Trophoblast cell (in vitro differentiated cells and primary cell): ENCODE measurements at regions not wholly inside any gene's neighbourhood (a gene's known extent, or its start where the extent isn't known, plus 50 kb on each side); places are given as distances from the start of the nearest gene placed in this dataset.

Experiments used
- DNase-seq, 2 donors: peaks; one replicate each; pipeline ENCODE4 v3.0.0-alpha.2; 2016
- H2AFZ ChIP-seq: 2 replicates; pipeline ENCODE4 v1.6.1; 2013; ENCODE audit warnings: low read length, moderate library complexity, mild to moderate bottlenecking; ENCODE audit not compliant: insufficient read depth, poor library complexity
- H2AK5ac ChIP-seq: 2 replicates; pipeline ENCODE4 v1.6.1; 2013; ENCODE audit warnings: mild to moderate bottlenecking, low read length
- H2BK120ac ChIP-seq: 2 replicates; pipeline ENCODE4 v1.6.1; 2013; ENCODE audit warnings: low read length, mild to moderate bottlenecking, moderate library complexity; ENCODE audit not compliant: insufficient read depth, poor library complexity
- H2BK12ac ChIP-seq: 2 replicates; pipeline ENCODE4 v1.6.1; 2013; ENCODE audit warnings: mild to moderate bottlenecking, low read length, moderate library complexity
- H2BK5ac ChIP-seq: 2 replicates; pipeline ENCODE4 v1.6.1; 2013; ENCODE audit warnings: low read length, low read depth, moderate library complexity, mild to moderate bottlenecking; ENCODE audit not compliant: poor library complexity
- H3K14ac ChIP-seq: 2 replicates; pipeline ENCODE4 v1.6.1; 2013; ENCODE audit warnings: mild to moderate bottlenecking, low read length
- H3K18ac ChIP-seq: 2 replicates; pipeline ENCODE4 v1.6.1; 2013; ENCODE audit warnings: mild to moderate bottlenecking, low read length
- H3K23ac ChIP-seq: 2 replicates; pipeline ENCODE4 v1.6.1; 2013; ENCODE audit warnings: low read length
- H3K27ac ChIP-seq: 2 replicates; pipeline ENCODE4 v1.5.1; 2013; ENCODE audit warnings: low read depth, mild to moderate bottlenecking, inconsistent platforms, low read length, moderate library complexity
- H3K27me3 ChIP-seq: 2 replicates; pipeline ENCODE4 v1.6.1; 2013; ENCODE audit warnings: inconsistent platforms, mild to moderate bottlenecking, low read length, moderate library complexity; ENCODE audit not compliant: insufficient read depth
- H3K36me3 ChIP-seq, 2 experiments: 1 replicate in 1 of 2; 2 replicates in 1 of 2; pipeline ENCODE4 v1.6.1; 2013; ENCODE audit warnings: low read length in 2 of 2, mild to moderate bottlenecking in 2 of 2, moderate library complexity in 1 of 2; ENCODE audit not compliant: insufficient read depth in 2 of 2, control insufficient read depth in 1 of 2
- H3K4ac ChIP-seq: 2 replicates; pipeline ENCODE4 v1.6.1; 2013; ENCODE audit warnings: low read depth, mild to moderate bottlenecking, low read length, moderate library complexity
- H3K4me1 ChIP-seq, 2 experiments: 1 replicate in 1 of 2; 2 replicates in 1 of 2; pipeline ENCODE4 v1.6.1; 2013; ENCODE audit warnings: low read length in 2 of 2, mild to moderate bottlenecking in 2 of 2, moderate library complexity in 1 of 2; ENCODE audit not compliant: insufficient read depth in 2 of 2, control insufficient read depth in 1 of 2
- H3K4me2 ChIP-seq: 2 replicates; pipeline ENCODE4 v1.6.1; 2013; ENCODE audit warnings: inconsistent platforms, mild to moderate bottlenecking, low read length, moderate library complexity
- H3K4me3 ChIP-seq: 2 replicates; pipeline ENCODE4 v1.5.1; 2013; ENCODE audit warnings: mild to moderate bottlenecking, low read depth, low read length, inconsistent platforms
- H3K79me1 ChIP-seq: one replicate; pipeline ENCODE4 v1.6.1; 2013; ENCODE audit warnings: low read length
- H3K79me2 ChIP-seq: 2 replicates; pipeline ENCODE4 v1.6.1; 2013; ENCODE audit warnings: low read length, mild to moderate bottlenecking; ENCODE audit not compliant: control insufficient read depth, insufficient read depth, poor library complexity
- H3K9ac ChIP-seq: 2 replicates; pipeline ENCODE4 v1.6.1; 2013; ENCODE audit warnings: mild to moderate bottlenecking, low read length
- H3K9me3 ChIP-seq: 2 replicates; pipeline ENCODE4 v1.6.1; 2013; ENCODE audit warnings: low read depth, mild to moderate bottlenecking, control low read depth, inconsistent platforms, low read length; ENCODE audit not compliant: insufficient read depth
- H4K12ac ChIP-seq: 2 replicates; pipeline ENCODE4 v1.6.1; 2013; ENCODE audit warnings: low read depth, mild to moderate bottlenecking, low read length, moderate library complexity
- H4K8ac ChIP-seq: 2 replicates; pipeline ENCODE4 v1.6.1; 2013; ENCODE audit warnings: low read depth, mild to moderate bottlenecking, low read length, moderate library complexity
- H4K91ac ChIP-seq: one replicate; pipeline ENCODE4 v1.6.1; 2013; ENCODE audit warnings: low read depth, mild to moderate bottlenecking, low read length, moderate library complexity
- WGBS: extraction: QIAGEN DNeasy Blood & Tissue Kit; methylation state at CpG from one replicate; pipeline ENCODE4 v1.1.7; 2013; ENCODE audit warnings: missing lambda C conversion rate; ENCODE audit not compliant: insufficient read length, insufficient coverage; ENCODE audit errors: extremely low coverage; 5-methylcytosine and 5-hydroxymethylcytosine counted together

- no peaks in the 10 kb centered on the region for H3K9me3 ChIP-seq
- H3K18ac ChIP-seq, result no peak overlapping the region
- no peak overlapping the region for H2AK5ac ChIP-seq
- no peak overlapping the region for H2BK12ac ChIP-seq
- no CpG with 5 or more reads among the region's 2 CpGs for WGBS
- H3K27me3 ChIP-seq, result no peaks in the 10 kb centered on the region
- no peak overlapping the region for H3K23ac ChIP-seq
- H3K79me2 ChIP-seq, result no peaks in the 10 kb centered on the region
- no peaks in the 10 kb centered on the region for H3K36me3 ChIP-seq
- no peak overlapping the region for H3K27ac ChIP-seq
- no peak overlapping the region for H2BK120ac ChIP-seq
- no peak overlapping the region for H3K14ac ChIP-seq
- no peaks in the 10 kb centered on the region for H3K79me1 ChIP-seq
- no peak overlapping the region for H3K9ac ChIP-seq
- H2AFZ ChIP-seq, result no peak overlapping the region
- H3K4me1 ChIP-seq, result no peaks in the 10 kb centered on the region
- H3K4ac ChIP-seq, result no peak overlapping the region
- no peak for DNase-seq
- no peak overlapping the region for H4K12ac ChIP-seq
- no peak overlapping the region for H3K4me3 ChIP-seq
- H2BK5ac ChIP-seq, result no peak overlapping the region
- no peak overlapping the region for H4K8ac ChIP-seq
- no peak overlapping the region for H3K4me2 ChIP-seq
- H4K91ac ChIP-seq, result no peak overlapping the region
Measured at GRCh38 chr7:9582824-9583223, 1149.4 kb downstream of the NXPH1 start.

DNA sequence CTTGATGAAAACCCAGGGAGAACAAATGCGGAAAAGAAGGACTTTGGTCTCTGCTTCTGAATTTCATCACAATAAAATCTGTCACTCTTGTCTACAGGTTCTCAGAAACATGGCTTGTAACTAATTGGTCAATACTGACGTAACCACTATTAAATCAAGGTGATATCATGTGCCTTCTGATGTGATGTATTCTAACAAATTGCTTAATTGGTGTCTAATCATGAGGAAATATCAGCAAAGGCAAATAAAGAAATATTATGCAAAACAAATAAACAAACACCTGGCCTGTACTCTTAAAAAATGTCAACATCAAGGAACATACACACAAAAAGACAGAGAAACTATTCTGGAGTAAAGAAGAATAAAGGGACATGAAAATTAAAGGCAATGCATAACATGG is 1165.0 kb downstream of the NXPH1 start:
- Histone ChIP-seq H3K4ac (no peak overlapping the region), H4K91ac (no peak overlapping the region), H3K79me1 (no peaks in the 10 kb centered on the region), H4K8ac (no peak overlapping the region), H3K9ac (no peak overlapping the region), H3K4me1 (no peaks in the 10 kb centered on the region), H2BK12ac (no peak overlapping the region), H3K4me2 (no peak overlapping the region), H2BK5ac (no peak overlapping the region), H3K27ac (no peak overlapping the region), H3K18ac (no peak overlapping the region), H3K36me3 (no peaks in the 10 kb centered on the region), H2AK5ac (no peak overlapping the region), H3K27me3 (no peaks in the 10 kb centered on the region), H3K79me2 (no peaks in the 10 kb centered on the region), H4K12ac (no peak overlapping the region), H3K9me3 (no peaks in the 10 kb centered on the region), H3K23ac (no peak overlapping the region), H2BK120ac (no peak overlapping the region), H2AFZ (no peak overlapping the region), H3K4me3 (no peak overlapping the region), H3K14ac (no peak overlapping the region)
- DNase-seq, result no peak
- no CpG with 5 or more reads among the region's 2 CpGs for WGBS

DNA sequence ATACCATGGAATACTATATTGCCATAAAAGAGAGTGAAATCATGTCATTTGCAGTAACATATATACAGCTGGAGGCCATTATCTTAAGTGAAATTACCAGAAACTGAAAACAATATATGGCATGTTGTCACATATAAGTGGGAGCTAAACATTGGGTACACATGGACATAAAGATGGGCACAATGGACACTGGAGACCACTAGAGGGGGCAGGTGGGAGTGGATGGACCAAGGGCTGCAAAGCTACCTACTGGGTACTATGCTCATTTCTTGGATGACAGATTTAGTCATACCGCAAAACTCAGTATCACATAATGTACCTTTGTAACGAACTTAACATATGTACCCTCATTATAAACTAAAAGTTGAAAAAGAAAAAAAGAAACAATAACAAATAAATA is 1167.6 kb downstream of the NXPH1 start:
- no peak overlapping the region for H3K4me3 ChIP-seq
- no peak overlapping the region for H4K12ac ChIP-seq
- H3K79me1 ChIP-seq, result no peaks in the 10 kb centered on the region
- no peak overlapping the region for H3K9ac ChIP-seq
- no peak overlapping the region for H3K23ac ChIP-seq
- H3K27me3 ChIP-seq, result no peaks in the 10 kb centered on the region
- no CpG with 5 or more reads among the region's 2 CpGs for WGBS
- no peak overlapping the region for H3K4ac ChIP-seq
- no peak overlapping the region for H2BK12ac ChIP-seq
- no peak overlapping the region for H3K14ac ChIP-seq
- H2AFZ ChIP-seq, result no peak overlapping the region
- DNase-seq, result no peak
- H3K9me3 ChIP-seq, result no peaks in the 10 kb centered on the region
- no peak overlapping the region for H3K18ac ChIP-seq
- no peaks in the 10 kb centered on the region for H3K4me1 ChIP-seq
- H3K4me2 ChIP-seq, result no peak overlapping the region
- H4K8ac ChIP-seq, result no peak overlapping the region
- no peak overlapping the region for H2AK5ac ChIP-seq
- H2BK120ac ChIP-seq, result no peak overlapping the region
- no peak overlapping the region for H3K27ac ChIP-seq
- H2BK5ac ChIP-seq, result no peak overlapping the region
- no peaks in the 10 kb centered on the region for H3K36me3 ChIP-seq
- H3K79me2 ChIP-seq, result no peaks in the 10 kb centered on the region
- H4K91ac ChIP-seq, result no peak overlapping the region

DNA sequence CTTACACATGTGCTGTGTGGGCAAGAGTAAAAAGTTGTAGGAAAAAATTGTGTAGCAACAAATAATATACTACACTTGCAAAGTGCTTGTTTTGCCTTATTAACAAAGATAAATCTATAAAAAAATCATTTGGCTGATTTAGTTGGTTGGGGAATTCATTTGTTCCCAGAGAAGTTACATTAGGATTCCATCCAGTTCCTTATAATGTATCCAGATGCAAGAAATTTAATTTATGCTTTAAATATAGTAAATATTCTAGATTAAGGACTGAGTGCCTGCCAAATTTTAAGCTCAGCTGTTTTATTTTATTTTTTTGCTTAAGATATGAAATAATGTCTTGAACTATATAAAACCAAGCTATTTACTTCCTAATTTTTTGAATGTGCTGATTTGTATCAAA is 1169.9 kb downstream of the NXPH1 start:
- no peaks in the 10 kb centered on the region for H3K79me2 ChIP-seq
- DNase-seq, result no peak
- no peak overlapping the region for H3K23ac ChIP-seq
- H4K91ac ChIP-seq, result no peak overlapping the region
- no peak overlapping the region for H4K12ac ChIP-seq
- H3K27ac ChIP-seq, result no peak overlapping the region
- no peak overlapping the region for H2BK120ac ChIP-seq
- H3K18ac ChIP-seq, result no peak overlapping the region
- H2AK5ac ChIP-seq, result no peak overlapping the region
- H3K14ac ChIP-seq, result no peak overlapping the region
- no peaks in the 10 kb centered on the region for H3K36me3 ChIP-seq
- H3K4me3 ChIP-seq, result no peak overlapping the region
- no peak overlapping the region for H3K4me2 ChIP-seq
- no peak overlapping the region for H2BK12ac ChIP-seq
- no peaks in the 10 kb centered on the region for H3K27me3 ChIP-seq
- no peak overlapping the region for H3K9ac ChIP-seq
- no peak overlapping the region for H2AFZ ChIP-seq
- no peaks in the 10 kb centered on the region for H3K4me1 ChIP-seq
- no peak overlapping the region for H2BK5ac ChIP-seq
- H3K79me1 ChIP-seq, result no peaks in the 10 kb centered on the region
- H3K9me3 ChIP-seq, result no peaks in the 10 kb centered on the region
- no peak overlapping the region for H4K8ac ChIP-seq
- no peak overlapping the region for H3K4ac ChIP-seq

DNA sequence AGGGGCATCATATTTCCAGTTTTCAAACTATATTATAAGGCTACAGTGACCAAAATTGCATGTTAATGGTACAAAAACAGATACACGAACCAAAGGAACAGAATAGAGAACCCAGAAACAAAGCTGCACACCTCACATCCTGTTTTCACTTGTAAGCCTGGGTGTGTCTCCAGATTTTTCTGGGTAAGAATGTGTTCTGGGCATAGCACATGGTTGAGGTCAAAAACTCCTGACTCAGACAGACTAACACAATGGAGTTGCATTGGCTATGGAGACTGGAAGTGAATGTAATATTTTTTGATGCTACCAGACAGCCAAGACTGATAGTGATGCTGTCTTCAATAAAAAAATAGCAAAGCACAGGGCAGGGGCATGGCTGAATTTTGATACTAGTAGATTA is 1175.2 kb downstream of the NXPH1 start:
- no peak overlapping the region for H2BK120ac ChIP-seq
- no peak overlapping the region for H3K18ac ChIP-seq
- H3K4ac ChIP-seq, result no peak overlapping the region
- no peaks in the 10 kb centered on the region for H3K79me2 ChIP-seq
- H3K27ac ChIP-seq, result no peak overlapping the region
- H3K36me3 ChIP-seq, result no peaks in the 10 kb centered on the region
- H3K4me3 ChIP-seq, result no peak overlapping the region
- H2BK5ac ChIP-seq, result no peak overlapping the region
- no peaks in the 10 kb centered on the region for H3K27me3 ChIP-seq
- no CpG with 5 or more reads among the region's 1 CpG for WGBS
- no peak overlapping the region for H3K9ac ChIP-seq
- H3K23ac ChIP-seq, result no peak overlapping the region
- H4K8ac ChIP-seq, result no peak overlapping the region
- no peaks in the 10 kb centered on the region for H3K79me1 ChIP-seq
- DNase-seq, result no peak
- H3K4me1 ChIP-seq, result no peaks in the 10 kb centered on the region
- H3K4me2 ChIP-seq, result no peak overlapping the region
- H2BK12ac ChIP-seq, result no peak overlapping the region
- no peaks in the 10 kb centered on the region for H3K9me3 ChIP-seq
- no peak overlapping the region for H4K91ac ChIP-seq
- H2AFZ ChIP-seq, result no peak overlapping the region
- no peak overlapping the region for H4K12ac ChIP-seq
- no peak overlapping the region for H2AK5ac ChIP-seq
- H3K14ac ChIP-seq, result no peak overlapping the region
